NB4 (cell line): ENCODE measurements at regions not wholly inside any gene's neighbourhood (a gene's known extent, or its start where the extent isn't known, plus 50 kb on each side); places are given as distances from the start of the nearest gene placed in this dataset.

Source experiments
- DNase-seq: peaks from one replicate; pipeline ENCODE4 v3.0.0; 2010; ENCODE audit warnings: low read depth
- H3K4me3 ChIP-seq: one replicate; pipeline ENCODE4 v1.5.1; 2011; ENCODE audit warnings: mild to moderate bottlenecking, low read depth, low read length, moderate library complexity
- CTCF ChIP-seq: IDR thresholded peaks from one replicate; pipeline ENCODE4 v1.5.1; 2012; ENCODE audit warnings: low read depth, low read length
- MYC ChIP-seq: IDR thresholded peaks from 2 replicates; pipeline ENCODE4 v1.6.1; 2011; ENCODE audit warnings: low read depth, low read length
- POLR2A ChIP-seq: IDR thresholded peaks from 2 replicates; pipeline ENCODE4 v1.6.1; 2011; ENCODE audit warnings: mild to moderate bottlenecking; ENCODE audit not compliant: insufficient read length; ENCODE audit errors: extremely low read depth
- TF ChIP-seq, protein P1 (sequence below): IDR thresholded peaks from 2 replicates; pipeline ENCODE4 v1.6.1; 2011; ENCODE audit warnings: low read depth, low read length

- DNase-seq: no peak
- TF ChIP-seq MYC: no peak
- TF ChIP-seq CTCF: no peak
- TF ChIP-seq, protein P1, sequence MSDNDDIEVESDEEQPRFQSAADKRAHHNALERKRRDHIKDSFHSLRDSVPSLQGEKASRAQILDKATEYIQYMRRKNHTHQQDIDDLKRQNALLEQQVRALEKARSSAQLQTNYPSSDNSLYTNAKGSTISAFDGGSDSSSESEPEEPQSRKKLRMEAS: no peak
- no peak for TF ChIP-seq POLR2A
- no peak overlapping the region for H3K4me3 ChIP-seq
These were observed 131.0 kb downstream of the ID4 start for GRCh38 chr6:19968201-19968600.

GRCh38 chr6:19972221-19972620 lies 135.1 kb downstream of the ID4 start:
- TF ChIP-seq POLR2A: no peak
- no peak for TF ChIP-seq CTCF
- TF ChIP-seq MYC: no peak
- TF ChIP-seq, protein P1: no peak
- H3K4me3 ChIP-seq: no peak overlapping the region
- no peak for DNase-seq

GRCh38 chr6:19976411-19977129 lies 139.4 kb downstream of the ID4 start:
- no peak overlapping the region for H3K4me3 ChIP-seq
- DNase-seq: no peak
- TF ChIP-seq MYC: no peak
- TF ChIP-seq, protein P1: no peak
- TF ChIP-seq CTCF: no peak
- TF ChIP-seq POLR2A: no peak

DNA sequence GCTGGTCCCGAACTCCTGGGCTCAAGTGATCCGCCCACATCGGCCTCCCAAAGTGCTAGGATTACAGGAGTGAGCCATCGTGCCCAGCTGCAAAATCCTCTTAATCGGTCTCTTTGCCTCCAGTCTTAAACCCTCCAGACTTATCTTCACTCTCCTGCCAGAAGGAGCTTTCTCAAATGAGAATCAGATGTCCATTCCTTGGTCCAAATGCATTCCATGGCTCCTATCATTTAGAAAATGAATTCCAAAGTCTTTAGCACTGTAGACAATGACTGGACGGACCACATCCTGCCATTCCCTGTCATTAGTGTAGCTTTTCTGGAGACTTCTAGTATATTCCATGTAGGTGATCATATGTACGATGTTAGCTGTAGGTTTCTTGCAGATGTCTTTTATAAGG lies 141.9 kb downstream of the ID4 start:
- TF ChIP-seq MYC: no peak
- no peak for TF ChIP-seq POLR2A
- TF ChIP-seq CTCF: no peak
- TF ChIP-seq, protein P1: no peak
- no peak for DNase-seq
- H3K4me3 ChIP-seq: no peak overlapping the region

DNA sequence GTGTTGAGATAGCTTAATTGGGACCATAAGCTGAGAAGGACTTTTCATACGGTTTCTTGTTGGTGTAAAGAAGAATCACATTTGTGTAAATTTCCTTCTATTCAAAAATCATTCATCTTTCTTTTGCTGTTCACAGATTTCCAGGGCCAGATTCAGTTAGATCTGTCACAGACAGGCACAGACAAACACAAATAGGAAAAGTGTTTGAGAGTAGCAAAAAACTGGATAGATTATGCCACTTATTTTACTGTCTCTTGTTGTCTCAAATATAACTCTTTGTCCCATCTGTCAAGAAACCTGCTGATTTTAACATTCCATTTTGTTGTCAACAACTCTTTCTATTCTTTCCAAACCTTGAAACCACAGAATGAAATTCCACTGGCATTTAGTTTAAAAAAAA lies 142.8 kb downstream of the ID4 start:
- TF ChIP-seq MYC: no peak
- TF ChIP-seq, protein P1: no peak
- no peak for TF ChIP-seq POLR2A
- DNase-seq: no peak
- H3K4me3 ChIP-seq: no peak overlapping the region

- TF ChIP-seq, protein P1: no peak
- TF ChIP-seq CTCF: no peak
- no peak for TF ChIP-seq MYC
- DNase-seq: no peak
- H3K4me3 ChIP-seq: no peak overlapping the region
These were observed 146.2 kb downstream of the ID4 start for GRCh38 chr6:19983374-19983773.
